Sigmoid colon (tissue), 6 donors: ENCODE measurements at regions not wholly inside any gene's neighbourhood (a gene's known extent, or its start where the extent isn't known, plus 50 kb on each side); places are given as distances from the start of the nearest gene placed in this dataset.

Source experiments
- DNase-seq: peaks from one replicate; pipeline ENCODE4 v3.0.0-alpha.2; 2019
- H3K27ac ChIP-seq, 4 donors: fragments of 200-600 bp; sonication (generic); one replicate each; pipeline ENCODE4 v1.5.1; 2016 to 2019; ENCODE audit warnings: mild to moderate bottlenecking in 1 of 4
- H3K27me3 ChIP-seq, 3 donors: fragments of 200-600 bp; sonication (generic); one replicate each; pipeline ENCODE4 v1.5.1; 2019; ENCODE audit warnings: mild to moderate bottlenecking in 1 of 3
- H3K36me3 ChIP-seq, 4 donors: fragments of 200-600 bp; sonication (generic); one replicate each; pipeline ENCODE4 v1.5.1; 2016 to 2019
- H3K4me1 ChIP-seq, 4 donors: fragments of 200-600 bp; sonication (generic); one replicate each; pipeline ENCODE4 v1.5.1; 2017 to 2019
- H3K4me3 ChIP-seq, 4 donors: fragments of 200-600 bp; sonication (generic); one replicate each; pipeline ENCODE4 v1.5.1; 2017 to 2019; ENCODE audit warnings: mild to moderate bottlenecking in 2 of 4, moderate library complexity in 1 of 4
- H3K9me3 ChIP-seq, 4 donors: fragments of 200-600 bp in 3 of 4; sonication (generic) in 3 of 4; one replicate each; pipeline versions ENCODE4 v1.5.1 to v1.6.1; 2013 to 2019
- CTCF ChIP-seq, 4 experiments: fragments of 450-650 bp in 3 of 4; fragments of 200-600 bp in 1 of 4; IDR thresholded peaks; one replicate each; pipeline ENCODE4 v1.5.1; 2016 to 2019; ENCODE audit warnings: antibody characterized with exemption in 4 of 4, mild to moderate bottlenecking in 3 of 4, moderate library complexity in 2 of 4
- EP300 ChIP-seq, 4 donors: sonication (generic); formaldehyde crosslinking; IDR thresholded peaks; one replicate each; pipeline ENCODE4 v1.6.1; 2017; ENCODE audit warnings: antibody characterized with exemption in 4 of 4
- POLR2A ChIP-seq, 2 donors: fragments of 450-650 bp; IDR thresholded peaks; one replicate each; pipeline ENCODE4 v1.6.1; 2016; ENCODE audit warnings: antibody characterized with exemption in 2 of 2, mild to moderate bottlenecking in 2 of 2, moderate library complexity in 2 of 2
- POLR2AphosphoS5 ChIP-seq, 4 donors: sonication (generic); formaldehyde crosslinking; IDR thresholded peaks; one replicate each; pipeline ENCODE4 v1.6.1; 2017; ENCODE audit warnings: antibody characterized with exemption in 4 of 4
- WGBS, 2 donors: extraction: QIAGEN DNeasy Blood & Tissue Kit; methylation state at CpG; one replicate each; pipeline ENCODE4 v1.1.7; 2013; 5-methylcytosine and 5-hydroxymethylcytosine counted together
- intact Hi-C: fragments of 100-400 bp; cut with DNase I; formaldehyde crosslinking; loops from one replicate; pipeline ENCODE4 v1.15.1; 2023
- donor health status: healthy with polysubstance abuse.
- donor health status: healthy.

GRCh38 chr20:56928007-56928406, 298.9 kb downstream of the TFAP2C start:
- intact Hi-C loops = loop anchor here (5.0 kb wide), 1 partner anchor 296 kb away; no protein-coding TSS in a partner anchor
- peaks cover 0 to 14% (median 6%) of the 10 kb centered on the region in 4 donors for H3K4me1 ChIP-seq
- no peak overlapping the region for H3K4me3 ChIP-seq
- peaks cover 3 to 83% (median 47%) of the 10 kb centered on the region in 3 donors for H3K27me3 ChIP-seq
- no peaks in the 10 kb centered on the region for H3K9me3 ChIP-seq
- no peak for TF ChIP-seq POLR2A (IDR thresholded peaks at IDR 0.05)
- no peak for TF ChIP-seq CTCF (IDR thresholded peaks at IDR 0.05)
- TF ChIP-seq EP300 (IDR thresholded peaks at IDR 0.05) = no peak
- TF ChIP-seq POLR2AphosphoS5 (IDR thresholded peaks at IDR 0.05) = no peak
- 17 to 32% methylated on average over 5 of the region's 5 CpGs for WGBS, 2 donors
- no peaks in the 10 kb centered on the region for H3K36me3 ChIP-seq
- no peak overlapping the region for H3K27ac ChIP-seq
- DNase-seq = peak; percentile 8

GRCh38 chr20:56929606-56930005, 300.5 kb downstream of the TFAP2C start:
- Histone ChIP-seq H3K27me3 (peaks cover 3 to 67% (median 41%) of the 10 kb centered on the region in 3 donors), H3K4me3 (no peak overlapping the region), H3K4me1 (peaks cover 0 to 14% (median 6%) of the 10 kb centered on the region in 4 donors), H3K9me3 (no peaks in the 10 kb centered on the region), H3K27ac (no peak overlapping the region), H3K36me3 (no peaks in the 10 kb centered on the region)
- peak; percentile 30 for DNase-seq
- 22 to 42% methylated on average over 7 of the region's 7 CpGs for WGBS, 2 donors
- TF ChIP-seq POLR2A (IDR thresholded peaks at IDR 0.05) = no peak
- TF ChIP-seq EP300 (IDR thresholded peaks at IDR 0.05) = no peak
- TF ChIP-seq POLR2AphosphoS5 (IDR thresholded peaks at IDR 0.05) = no peak
- TF ChIP-seq CTCF (IDR thresholded peaks at IDR 0.05) = no peak
- intact Hi-C loops = loop anchor here (5.0 kb wide), 1 partner anchor 297 kb away; no protein-coding TSS in a partner anchor

- Histone ChIP-seq H3K4me1 (peaks cover 0 to 3% (median under 1%) of the 10 kb centered on the region in 4 donors), H3K9me3 (no peaks in the 10 kb centered on the region), H3K27me3 (peaks cover 0 to 54% (median 31%) of the 10 kb centered on the region in 3 donors), H3K4me3 (no peak overlapping the region), H3K36me3 (no peaks in the 10 kb centered on the region), H3K27ac (no peak overlapping the region)
- intact Hi-C loops = no loop called here
- DNase-seq = peak; percentile 7
- 82 to 87% methylated on average over 6 of the region's 6 CpGs for WGBS, 2 donors
- no peak for TF ChIP-seq CTCF (IDR thresholded peaks at IDR 0.05)
- no peak for TF ChIP-seq POLR2AphosphoS5 (IDR thresholded peaks at IDR 0.05)
- no peak for TF ChIP-seq POLR2A (IDR thresholded peaks at IDR 0.05)
- TF ChIP-seq EP300 (IDR thresholded peaks at IDR 0.05) = no peak
Measured at GRCh38 chr20:56930876-56931275, 301.8 kb downstream of the TFAP2C start.

- no peak overlapping the region for H3K27ac ChIP-seq
- no peaks in the 10 kb centered on the region for H3K9me3 ChIP-seq
- intact Hi-C loops = no loop called here
- H3K36me3 ChIP-seq = no peaks in the 10 kb centered on the region
- H3K27me3 ChIP-seq = peaks cover 0 to 35% (median 12%) of the 10 kb centered on the region in 3 donors
- no peaks in the 10 kb centered on the region for H3K4me1 ChIP-seq
- TF ChIP-seq EP300 (IDR thresholded peaks at IDR 0.05) (no peak), CTCF (IDR thresholded peaks at IDR 0.05) (no peak), POLR2AphosphoS5 (IDR thresholded peaks at IDR 0.05) (no peak), POLR2A (IDR thresholded peaks at IDR 0.05) (no peak)
- no peak overlapping the region for H3K4me3 ChIP-seq
- WGBS, 2 donors = 50 to 81% methylated on average over 6 of the region's 6 CpGs
- no peak for DNase-seq
Measured at GRCh38 chr20:56932575-56933330, 303.6 kb downstream of the TFAP2C start.
